ENCODE measurements at regions not wholly inside any gene's neighbourhood (a gene's known extent, or its start where the extent isn't known, plus 50 kb on each side); places are given as distances from the start of the nearest gene placed in this dataset.

- Histone ChIP-seq H3K27ac (ENCODE audit: low read depth, low read length) (no peak overlapping the region), H3K36me3 (ENCODE audit: control insufficient read depth, low read length) (no peaks in the 10 kb centered on the region), H3K4me1 (ENCODE audit: control insufficient read depth, low read length) (no peaks in the 10 kb centered on the region), H3K4me3 (ENCODE audit: low read length) (no peak overlapping the region), H3K27me3 (ENCODE audit: control insufficient read depth, low read length) (no peaks in the 10 kb centered on the region), H4K20me1 (ENCODE audit: control insufficient read depth, insufficient read depth, low read depth, low read length) (no peaks in the 10 kb centered on the region), H3K9me2 (replicated peaks; ENCODE audit: control insufficient read depth, low read length) (no peaks in the 10 kb centered on the region), H3K4me2 (ENCODE audit: low read length) (no peak overlapping the region), H3F3A (ENCODE audit: control insufficient read depth, insufficient read depth) (no peaks in the 10 kb centered on the region), H3K9me3 (ENCODE audit: control insufficient read depth, insufficient read depth, low read length) (no peaks in the 10 kb centered on the region), H3K79me2 (ENCODE audit: control insufficient read depth, low read length) (no peaks in the 10 kb centered on the region)
- no peak for TF ChIP-seq EZH2phosphoT487 (IDR thresholded peaks at IDR 0.05; ENCODE audit: borderline replicate concordance, low read length)
- TF ChIP-seq CTCF (IDR thresholded peaks at IDR 0.05; ENCODE audit: low read depth, low read length, poor library complexity, severe bottlenecking): no peak
Observed at GRCh38 chr3:26799679-26800317, 177.2 kb downstream of the LRRC3B start.

- Histone ChIP-seq H3K27ac (ENCODE audit: low read depth, low read length) (no peak overlapping the region), H3K27me3 (ENCODE audit: control insufficient read depth, low read length) (no peaks in the 10 kb centered on the region), H3K4me1 (ENCODE audit: control insufficient read depth, low read length) (no peaks in the 10 kb centered on the region), H3K4me3 (ENCODE audit: low read length) (no peak overlapping the region), H3K9me2 (replicated peaks; ENCODE audit: control insufficient read depth, low read length) (no peaks in the 10 kb centered on the region), H3K4me2 (ENCODE audit: low read length) (no peak overlapping the region), H3F3A (ENCODE audit: control insufficient read depth, insufficient read depth) (no peaks in the 10 kb centered on the region), H3K9me3 (ENCODE audit: control insufficient read depth, insufficient read depth, low read length) (no peaks in the 10 kb centered on the region), H3K36me3 (ENCODE audit: control insufficient read depth, low read length) (no peaks in the 10 kb centered on the region), H4K20me1 (ENCODE audit: control insufficient read depth, insufficient read depth, low read depth, low read length) (no peaks in the 10 kb centered on the region), H3K79me2 (ENCODE audit: control insufficient read depth, low read length) (no peaks in the 10 kb centered on the region)
- TF ChIP-seq EZH2phosphoT487 (IDR thresholded peaks at IDR 0.05; ENCODE audit: borderline replicate concordance, low read length) (no peak), CTCF (IDR thresholded peaks at IDR 0.05; ENCODE audit: low read depth, low read length, poor library complexity, severe bottlenecking) (no peak)
Observed at GRCh38 chr3:26807272-26807671, 184.7 kb downstream of the LRRC3B start.

GRCh38 chr3:26825454-26825853 is 202.9 kb downstream of the LRRC3B start:
- H3K9me2 ChIP-seq (replicated peaks; ENCODE audit: control insufficient read depth, low read length): no peaks in the 10 kb centered on the region
- no peak overlapping the region for H3K4me2 ChIP-seq (ENCODE audit: low read length)
- no peaks in the 10 kb centered on the region for H3K79me2 ChIP-seq (ENCODE audit: control insufficient read depth, low read length)
- no peaks in the 10 kb centered on the region for H3K36me3 ChIP-seq (ENCODE audit: control insufficient read depth, low read length)
- H3K27ac ChIP-seq (ENCODE audit: low read depth, low read length): no peak overlapping the region
- TF ChIP-seq CTCF (IDR thresholded peaks at IDR 0.05; ENCODE audit: low read depth, low read length, poor library complexity, severe bottlenecking) (no peak), EZH2phosphoT487 (IDR thresholded peaks at IDR 0.05; ENCODE audit: borderline replicate concordance, low read length) (no peak)
- no peaks in the 10 kb centered on the region for H4K20me1 ChIP-seq (ENCODE audit: control insufficient read depth, insufficient read depth, low read depth, low read length)
- no peaks in the 10 kb centered on the region for H3F3A ChIP-seq (ENCODE audit: control insufficient read depth, insufficient read depth)
- H3K27me3 ChIP-seq (ENCODE audit: control insufficient read depth, low read length): no peaks in the 10 kb centered on the region
- no peaks in the 10 kb centered on the region; the same call in 1 of the 2 replicates for H3K9me3 ChIP-seq (ENCODE audit: control insufficient read depth, insufficient read depth, low read length)
- no peak overlapping the region for H3K4me3 ChIP-seq (ENCODE audit: low read length)
- no peaks in the 10 kb centered on the region for H3K4me1 ChIP-seq (ENCODE audit: control insufficient read depth, low read length)

Data from DOHH2 (cell line).